A549 (cell line): ENCODE measurements at regions not wholly inside any gene's neighbourhood (a gene's known extent, or its start where the extent isn't known, plus 50 kb on each side); places are given as distances from the start of the nearest gene placed in this dataset.

Experiments used
- ATAC-seq, 2 experiments: fragments of 200-7000 bp in 1 of 2; fragments of >200 bp in 1 of 2; cut with Nextera tagmentation in 1 of 2; cut with Tn5 transposase in 1 of 2; 3 replicates each; pipeline versions ENCODE4 v1.8.0 to v1.9.1; 2018 to 2020; ENCODE audit warnings: mild to moderate bottlenecking in 1 of 2, moderate library complexity in 1 of 2
- CTCF ChIA-PET: fragments of 300-600 bp; sonication (Branson Sonifier 250); formaldehyde crosslinking; extraction: SDS; loops from one replicate; lab custom pipeline; 2021; ENCODE audit warnings: antibody characterized with exemption, inconsistent platforms; lab: Yijun Ruan, JAX
- POLR2A ChIA-PET: fragments of 350-600 bp; formaldehyde crosslinking; extraction: SDS; loops from one replicate; lab custom pipeline; 2021; ENCODE audit warnings: antibody characterized with exemption, inconsistent platforms; lab: Yijun Ruan, JAX
- DNase-seq, 2 experiments: peaks; one replicate each; pipeline versions ENCODE4 v3.0.0 to v3.0.0-alpha.2; 2011 to 2016; ENCODE audit warnings: low read depth in 1 of 2, low spot score in 1 of 2
- FAIRE-seq: peaks from 2 replicates; lab custom pipeline; 2011; peaks lifted over from hg19 to GRCh38; lab: Jason Lieb, UNC
- H3K27ac ChIP-seq, 2 experiments: fragments of >200 bp; sonication (Bioruptor Twin); formaldehyde crosslinking; 3 replicates each; pipeline ENCODE4 v1.5.1; 2016 to 2017
- H3K4me1 ChIP-seq: fragments of >200 bp; sonication (Bioruptor Twin); formaldehyde crosslinking; 3 replicates; pipeline ENCODE4 v1.6.1; 2016
- H3K4me2 ChIP-seq: fragments of >200 bp; sonication (Bioruptor Twin); formaldehyde crosslinking; 3 replicates; pipeline ENCODE4 v1.6.1; 2016
- H3K4me3 ChIP-seq: fragments of >200 bp; sonication (Bioruptor Twin); formaldehyde crosslinking; 3 replicates; pipeline ENCODE4 v1.5.1; 2016
- H3K9me3 ChIP-seq: fragments of >200 bp; sonication (Bioruptor Twin); formaldehyde crosslinking; 3 replicates; pipeline ENCODE4 v1.6.1; 2016
- ATOH8 ChIP-seq: fragments of 250-450 bp; sonication (Bioruptor Pico); IDR thresholded peaks from 2 replicates; pipeline ENCODE4 v1.5.0; 2020; ENCODE audit warnings: low read depth, mild to moderate bottlenecking, moderate library complexity
- BCL3 ChIP-seq: fragments of >200 bp; sonication (Bioruptor Twin); formaldehyde crosslinking; IDR thresholded peaks from 3 replicates; pipeline ENCODE4 v1.6.1; 2016
- CEBPB ChIP-seq, 2 experiments: fragments of >200 bp in 1 of 2; sonication (Bioruptor Twin) in 1 of 2; formaldehyde crosslinking in 1 of 2; IDR thresholded peaks; 2 replicates each; pipeline ENCODE4 v1.6.1; 2012 to 2016
- E2F6 ChIP-seq: IDR thresholded peaks from 2 replicates; pipeline ENCODE4 v1.6.1; 2012; ENCODE audit warnings: low read depth, borderline replicate concordance
- ELK1 ChIP-seq: fragments of 150-350 bp; IDR thresholded peaks from 2 replicates; pipeline ENCODE4 v1.6.1; 2014; ENCODE audit warnings: low read depth, mild to moderate bottlenecking, low read length
- ESRRA ChIP-seq: fragments of 150-350 bp; IDR thresholded peaks from 2 replicates; pipeline ENCODE4 v1.6.1; 2014; ENCODE audit warnings: mild to moderate bottlenecking, low read length, borderline replicate concordance
- FOSB ChIP-seq: fragments of 250-450 bp; sonication (Bioruptor Pico); IDR thresholded peaks from 2 replicates; pipeline ENCODE4 v1.5.0; 2020; ENCODE audit warnings: mild to moderate bottlenecking, moderate library complexity
- FOSL2 ChIP-seq, 2 experiments: fragments of 450-650 bp in 1 of 2; fragments of >200 bp in 1 of 2; sonication (Bioruptor Twin) in 1 of 2; formaldehyde crosslinking; IDR thresholded peaks; 2 replicates each; pipeline versions ENCODE4 v1.5.0 to v1.6.1; 2016 to 2020; ENCODE audit warnings: mild to moderate bottlenecking in 1 of 2, moderate library complexity in 1 of 2
- FOXS1 ChIP-seq: fragments of 250-450 bp; sonication (Bioruptor Pico); IDR thresholded peaks from 2 replicates; pipeline ENCODE4 v1.5.0; 2020; ENCODE audit warnings: mild to moderate bottlenecking, moderate library complexity
- HEYL ChIP-seq: fragments of 250-450 bp; sonication (Bioruptor Pico); IDR thresholded peaks from 2 replicates; pipeline ENCODE4 v1.8.0; 2021; ENCODE audit warnings: mild to moderate bottlenecking, moderate library complexity
- HOXB13 ChIP-seq: fragments of 250-450 bp; sonication (Bioruptor Pico); IDR thresholded peaks from 2 replicates; pipeline ENCODE4 v1.5.0; 2020; ENCODE audit warnings: low read depth, mild to moderate bottlenecking, moderate library complexity
- HOXB5 ChIP-seq: fragments of 250-450 bp; sonication (Bioruptor Pico); IDR thresholded peaks from 2 replicates; pipeline ENCODE4 v1.5.0; 2020; ENCODE audit warnings: mild to moderate bottlenecking, moderate library complexity
- JUN ChIP-seq, 2 experiments: fragments of >200 bp; sonication (Bioruptor Twin); formaldehyde crosslinking; IDR thresholded peaks; 2 replicates in 1 of 2; 3 replicates in 1 of 2; pipeline ENCODE4 v1.6.1; 2016 to 2017
- KDM1A ChIP-seq: fragments of 200-600 bp; sonication (generic); IDR thresholded peaks from 2 replicates; pipeline ENCODE4 v1.6.1; 2016; ENCODE audit warnings: low read depth, mild to moderate bottlenecking
- KDM5A ChIP-seq: fragments of 200-600 bp; sonication (generic); IDR thresholded peaks from 2 replicates; pipeline ENCODE4 v1.6.1; 2016; ENCODE audit warnings: antibody characterized with exemption, mild to moderate bottlenecking
- MAZ ChIP-seq: fragments of 150-350 bp; IDR thresholded peaks from 2 replicates; pipeline ENCODE4 v1.6.1; 2014; ENCODE audit warnings: antibody characterized with exemption, low read depth, low read length, borderline replicate concordance
- MYC ChIP-seq: IDR thresholded peaks from 2 replicates; pipeline ENCODE4 v1.6.1; 2012; ENCODE audit warnings: mild to moderate bottlenecking, inconsistent platforms, low read length, improper control_type of control experiment, borderline replicate concordance
- PHF8 ChIP-seq: fragments of 200-600 bp; sonication (generic); IDR thresholded peaks from 2 replicates; pipeline ENCODE4 v1.6.1; 2016; ENCODE audit warnings: low read depth, mild to moderate bottlenecking, antibody characterized with exemption, moderate library complexity, borderline replicate concordance
- RAD21 ChIP-seq, 2 experiments: fragments of >200 bp in 1 of 2; sonication (Bioruptor Twin) in 1 of 2; formaldehyde crosslinking in 1 of 2; IDR thresholded peaks in 1 of 2; conservative IDR thresholded peaks in 1 of 2; 2 replicates in 1 of 2; 3 replicates in 1 of 2; pipeline ENCODE4 v1.6.1; 2012 to 2018; ENCODE audit warnings: inconsistent platforms in 1 of 2
- RARB ChIP-seq: fragments of 250-450 bp; sonication (Bioruptor Pico); IDR thresholded peaks from 2 replicates; pipeline ENCODE4 v1.8.0; 2021; ENCODE audit warnings: mild to moderate bottlenecking, moderate library complexity
- RCOR1 ChIP-seq: fragments of 150-350 bp; IDR thresholded peaks from 2 replicates; pipeline ENCODE4 v1.6.1; 2014; ENCODE audit warnings: antibody characterized with exemption, low read length, low read depth
- RFX5 ChIP-seq: fragments of 450-650 bp; IDR thresholded peaks from 2 replicates; pipeline ENCODE4 v1.7.1; 2014; ENCODE audit warnings: antibody characterized with exemption, mild to moderate bottlenecking, moderate library complexity
- SMC3 ChIP-seq: fragments of >200 bp; sonication (Bioruptor Twin); formaldehyde crosslinking; IDR thresholded peaks from 3 replicates; pipeline ENCODE4 v1.6.1; 2018; ENCODE audit warnings: inconsistent platforms
- SREBF2 ChIP-seq: fragments of 450-650 bp; IDR thresholded peaks from 2 replicates; pipeline ENCODE4 v1.6.1; 2014; ENCODE audit warnings: mild to moderate bottlenecking, moderate library complexity
- TFCP2L1 ChIP-seq: fragments of 250-450 bp; sonication (Bioruptor Pico); IDR thresholded peaks from 2 replicates; pipeline ENCODE4 v1.5.0; 2021; ENCODE audit warnings: mild to moderate bottlenecking
- ZFP36 ChIP-seq: fragments of 450-650 bp; IDR thresholded peaks from 2 replicates; pipeline ENCODE4 v1.6.1; 2014; ENCODE audit warnings: borderline replicate concordance; ENCODE audit not compliant: partially characterized antibody
- ZSCAN20 ChIP-seq: fragments of 250-450 bp; sonication (Bioruptor Pico); IDR thresholded peaks from 2 replicates; pipeline ENCODE4 v1.8.0; 2022; ENCODE audit warnings: mild to moderate bottlenecking, moderate library complexity
- WGBS: methylation state at CpG from one replicate; pipeline ENCODE4 v1.1.6; 2017; ENCODE audit errors: missing lambda C conversion rate; 5-methylcytosine and 5-hydroxymethylcytosine counted together

- DNase-seq, result no peak
- FAIRE-seq, result no peak
- H3K4me1 ChIP-seq, result no peaks in the 10 kb centered on the region
- ChIA-PET CTCF (no interaction called here), POLR2A (no interaction called here)
- no peak overlapping the region for H3K4me3 ChIP-seq
- H3K4me2 ChIP-seq, result no peak overlapping the region
- H3K27ac ChIP-seq, result no peak overlapping the region
- TF ChIP-seq ESRRA (no peak), FOSB (CRISPR knock-in tag) (no peak), FOXS1 (no peak), RFX5 (no peak), JUN (IDR thresholded peaks at IDR 0.05) (no peak), CEBPB (IDR thresholded peaks at IDR 0.05) (no peak), PHF8 (no peak), E2F6 (no peak), MYC (no peak)
- no peaks in the 10 kb centered on the region for H3K9me3 ChIP-seq
- ATAC-seq, result no peak
- WGBS, result 69% methylated on average over 4 of the region's 4 CpGs
Observed at GRCh38 chr6:21524201-21524600, 69.3 kb upstream of the SOX4 start.

GRCh38 chr6:21526974-21527373 lies 66.6 kb upstream of the SOX4 start:
- POLR2A ChIA-PET, result no interaction called here
- TF ChIP-seq RAD21 (conservative IDR thresholded peaks at IDR 0.05 in 1 of 2, IDR thresholded peaks at IDR 0.05 in 1 of 2) (no peak), HOXB13 (CRISPR knock-in tag) (no peak), ATOH8 (no peak), BCL3 (no peak), CEBPB (IDR thresholded peaks at IDR 0.05) (no peak), MYC (no peak), SREBF2 (no peak), KDM1A (no peak), ZFP36 (no peak), HOXB5 (CRISPR knock-in tag) (no peak), MAZ (no peak), FOSL2 (IDR thresholded peaks at IDR 0.05) (no peak), FOSL2 (CRISPR knock-in tag; IDR thresholded peaks at IDR 0.05) (no peak), ZSCAN20 (CRISPR knock-in tag) (no peak), HEYL (no peak), SMC3 (no peak), ELK1 (no peak), TFCP2L1 (no peak), RCOR1 (no peak), RARB (CRISPR knock-in tag) (no peak), KDM5A (no peak)
- no peak overlapping the region for H3K4me2 ChIP-seq
- DNase-seq (no peak), ATAC-seq (no peak), FAIRE-seq (no peak)
- no peak overlapping the region for H3K27ac ChIP-seq
- H3K4me3 ChIP-seq, result no peak overlapping the region
- no peaks in the 10 kb centered on the region for H3K9me3 ChIP-seq
- no peaks in the 10 kb centered on the region for H3K4me1 ChIP-seq
- CTCF ChIA-PET, result no interaction called here
- 69% methylated on average over 1 of the region's 1 CpG for whole genome bisulfite sequencing
